ENCODE measurements at regions not wholly inside any gene's neighbourhood (a gene's known extent, or its start where the extent isn't known, plus 50 kb on each side); places are given as distances from the start of the nearest gene placed in this dataset.

GRCh38 chr2:217710211-217710765 is 292.5 kb downstream of the TNS1 start:
- Histone ChIP-seq H3K9me3 (ENCODE audit: control insufficient read depth, insufficient read depth, low read length) (no peaks in the 10 kb centered on the region), H3K9ac (ENCODE audit: low read depth, low read length) (no peak overlapping the region), H3K4me1 (ENCODE audit: insufficient read depth, low read length) (peaks cover 9% of the 10 kb centered on the region; the same call in 1 of the 2 replicates), H3K36me3 (ENCODE audit: insufficient read depth, low read length) (no peaks in the 10 kb centered on the region)

- Histone ChIP-seq H3K4me1 (ENCODE audit: insufficient read depth, low read length) (peaks cover 9% of the 10 kb centered on the region; the same call in 1 of the 2 replicates), H3K9me3 (ENCODE audit: control insufficient read depth, insufficient read depth, low read length) (no peaks in the 10 kb centered on the region), H3K36me3 (ENCODE audit: insufficient read depth, low read length) (no peaks in the 10 kb centered on the region), H3K9ac (ENCODE audit: low read depth, low read length) (no peak overlapping the region)
Measured at GRCh38 chr2:217709478-217710210, 293.2 kb downstream of the TNS1 start.

- no peak overlapping the region for H3K9ac ChIP-seq (ENCODE audit: low read depth, low read length)
- peaks cover 6% of the 10 kb centered on the region; the same call in 1 of the 2 replicates for H3K4me1 ChIP-seq (ENCODE audit: insufficient read depth, low read length)
- H3K36me3 ChIP-seq (ENCODE audit: insufficient read depth, low read length), result no peaks in the 10 kb centered on the region
- H3K9me3 ChIP-seq (ENCODE audit: control insufficient read depth, insufficient read depth, low read length), result no peaks in the 10 kb centered on the region
Measured at GRCh38 chr2:217707131-217707611, 295.6 kb downstream of the TNS1 start.

- H3K9me3 ChIP-seq (ENCODE audit: control insufficient read depth, insufficient read depth, low read length), result no peaks in the 10 kb centered on the region
- peaks cover 6% of the 10 kb centered on the region; the same call in 1 of the 2 replicates for H3K4me1 ChIP-seq (ENCODE audit: insufficient read depth, low read length)
- H3K9ac ChIP-seq (ENCODE audit: low read depth, low read length), result no peak overlapping the region
- no peaks in the 10 kb centered on the region for H3K36me3 ChIP-seq (ENCODE audit: insufficient read depth, low read length)
Measured at GRCh38 chr2:217706513-217706912, 296.3 kb downstream of the TNS1 start.

DNA sequence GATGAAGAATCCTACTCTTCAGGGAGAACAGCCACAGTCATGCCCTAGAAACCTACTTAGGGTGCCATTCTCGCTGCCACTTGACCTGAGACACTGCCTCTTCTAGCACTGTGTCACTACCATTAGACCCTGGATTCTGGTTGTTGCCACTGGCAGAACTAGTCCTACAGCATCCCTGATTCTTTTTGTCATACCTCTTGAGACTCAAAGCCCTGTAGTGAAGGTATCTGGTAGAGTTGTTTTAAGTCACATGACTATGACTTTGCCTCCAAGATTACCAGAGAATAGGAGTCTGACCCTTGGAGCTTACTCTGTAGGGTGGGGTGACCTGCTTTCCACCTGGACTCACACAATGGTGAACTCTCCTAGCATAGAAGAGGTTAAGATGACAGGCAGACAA is 296.7 kb downstream of the TNS1 start:
- peaks cover 6% of the 10 kb centered on the region; the same call in 1 of the 2 replicates for H3K4me1 ChIP-seq (ENCODE audit: insufficient read depth, low read length)

DNA sequence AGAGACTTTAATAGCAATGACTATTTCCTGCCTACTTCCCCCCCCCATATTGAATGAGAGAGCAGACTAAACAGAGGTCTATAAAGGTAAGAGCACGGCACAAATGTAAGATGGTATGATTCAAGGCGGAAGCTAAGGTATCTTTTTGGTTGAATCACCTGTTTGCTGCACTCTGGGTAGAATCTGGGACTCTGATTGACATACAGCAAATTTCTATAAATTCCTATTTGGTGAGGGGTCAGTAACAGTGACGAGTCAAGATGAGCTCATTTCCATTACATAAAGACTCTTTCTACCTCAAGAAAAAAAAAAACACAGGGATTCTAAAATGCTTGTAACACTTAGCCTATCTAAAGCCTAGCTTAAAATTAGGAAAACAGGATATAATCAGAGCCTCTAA is 297.3 kb downstream of the TNS1 start:
- no peaks in the 10 kb centered on the region for H3K36me3 ChIP-seq (ENCODE audit: insufficient read depth, low read length)
- H3K4me1 ChIP-seq (ENCODE audit: insufficient read depth, low read length), result peaks cover 6% of the 10 kb centered on the region; the same call in 1 of the 2 replicates
- H3K9me3 ChIP-seq (ENCODE audit: control insufficient read depth, insufficient read depth, low read length), result no peaks in the 10 kb centered on the region
- H3K9ac ChIP-seq (ENCODE audit: low read depth, low read length), result no peak overlapping the region

More for the DNA sequence above, 296.7 kb downstream of the TNS1 start:
- H3K9me3 ChIP-seq (ENCODE audit: control insufficient read depth, insufficient read depth, low read length), result no peaks in the 10 kb centered on the region
- no peak overlapping the region for H3K9ac ChIP-seq (ENCODE audit: low read depth, low read length)
- H3K36me3 ChIP-seq (ENCODE audit: insufficient read depth, low read length), result no peaks in the 10 kb centered on the region

DNA sequence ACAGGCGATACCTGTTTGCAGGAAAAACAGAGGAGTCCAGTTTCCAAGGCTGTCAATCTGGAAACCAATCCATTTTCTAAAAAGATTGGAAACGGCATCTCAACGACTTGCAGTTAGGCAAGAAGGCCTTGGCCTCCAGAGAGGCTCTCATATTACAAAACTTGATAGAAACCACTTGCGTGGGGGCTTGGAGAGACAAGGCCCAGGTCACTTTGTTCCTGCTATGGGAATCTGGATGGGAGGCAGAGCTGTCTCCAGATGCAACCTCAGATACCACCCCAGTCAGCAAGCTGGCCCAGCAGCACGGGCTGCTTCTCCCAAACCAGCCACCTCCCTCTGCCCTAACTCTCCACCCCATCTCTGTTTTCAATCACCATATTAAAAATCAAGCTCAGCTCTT is 298.8 kb downstream of the TNS1 start:
- Histone ChIP-seq H3K4me1 (ENCODE audit: insufficient read depth, low read length) (peaks cover 6% of the 10 kb centered on the region; the same call in 1 of the 2 replicates), H3K9me3 (ENCODE audit: control insufficient read depth, insufficient read depth, low read length) (no peaks in the 10 kb centered on the region), H3K36me3 (ENCODE audit: insufficient read depth, low read length) (no peaks in the 10 kb centered on the region), H3K9ac (ENCODE audit: low read depth, low read length) (no peak overlapping the region)

GRCh38 chr2:217703102-217703501 is 299.7 kb downstream of the TNS1 start:
- H3K4me1 ChIP-seq (ENCODE audit: insufficient read depth, low read length), result peaks cover 6% of the 10 kb centered on the region; the same call in 1 of the 2 replicates
- H3K9ac ChIP-seq (ENCODE audit: low read depth, low read length), result no peak overlapping the region
- H3K36me3 ChIP-seq (ENCODE audit: insufficient read depth, low read length), result no peaks in the 10 kb centered on the region
- no peaks in the 10 kb centered on the region for H3K9me3 ChIP-seq (ENCODE audit: control insufficient read depth, insufficient read depth, low read length)

DNA sequence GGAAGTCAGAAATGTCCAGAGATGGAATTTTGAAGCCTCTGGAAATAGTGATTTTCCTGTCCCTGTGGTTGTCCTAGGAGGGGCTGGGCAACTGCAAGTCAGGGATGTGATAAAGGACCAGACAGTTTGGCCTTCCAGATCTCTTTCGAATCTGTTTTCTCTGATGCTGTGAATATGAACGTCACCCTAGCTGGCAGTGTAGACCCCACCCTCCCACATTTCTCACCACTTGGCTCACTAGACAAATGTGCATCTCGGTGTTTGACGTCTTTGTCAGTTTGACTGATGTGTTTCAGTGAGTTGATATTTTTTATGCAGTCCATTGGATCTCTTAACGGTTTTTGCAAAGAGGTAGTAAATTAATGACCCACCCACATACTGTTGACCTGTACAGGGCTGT is 301.2 kb downstream of the TNS1 start:
- Histone ChIP-seq H3K9me3 (ENCODE audit: control insufficient read depth, insufficient read depth, low read length) (no peaks in the 10 kb centered on the region), H3K36me3 (ENCODE audit: insufficient read depth, low read length) (no peaks in the 10 kb centered on the region), H3K9ac (ENCODE audit: low read depth, low read length) (no peak overlapping the region), H3K4me1 (ENCODE audit: insufficient read depth, low read length) (no peaks in the 10 kb centered on the region)

DNA sequence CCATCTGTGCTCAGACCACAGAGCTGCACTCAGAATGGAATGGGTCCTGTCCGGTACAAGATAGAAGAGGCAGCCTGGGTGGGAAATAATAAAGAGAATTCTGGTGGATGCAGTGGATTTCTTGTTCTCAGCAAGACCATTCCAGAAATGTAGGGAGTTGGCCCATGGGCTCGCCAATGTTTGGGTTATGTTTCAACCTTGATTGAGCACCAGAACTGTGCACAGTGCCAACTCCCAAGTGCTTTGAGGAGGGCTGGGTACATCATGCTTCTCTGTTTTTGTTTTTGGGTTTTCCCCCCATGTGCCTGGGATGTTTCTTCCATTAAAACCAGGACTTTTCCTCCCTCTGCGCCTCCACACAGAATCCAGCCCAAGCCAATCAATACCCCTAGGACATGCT is 304.1 kb downstream of the TNS1 start:
- Histone ChIP-seq H3K4me1 (ENCODE audit: insufficient read depth, low read length) (no peaks in the 10 kb centered on the region), H3K9me3 (ENCODE audit: control insufficient read depth, insufficient read depth, low read length) (no peaks in the 10 kb centered on the region), H3K36me3 (ENCODE audit: insufficient read depth, low read length) (no peaks in the 10 kb centered on the region), H3K9ac (ENCODE audit: low read depth, low read length) (no peak overlapping the region)

- Histone ChIP-seq H3K9me3 (ENCODE audit: control insufficient read depth, insufficient read depth, low read length) (no peaks in the 10 kb centered on the region), H3K36me3 (ENCODE audit: insufficient read depth, low read length) (no peaks in the 10 kb centered on the region), H3K9ac (ENCODE audit: low read depth, low read length) (no peak overlapping the region), H3K4me1 (ENCODE audit: insufficient read depth, low read length) (no peaks in the 10 kb centered on the region)
Measured at GRCh38 chr2:217695033-217695520, 307.7 kb downstream of the TNS1 start.

- Histone ChIP-seq H3K4me1 (ENCODE audit: insufficient read depth, low read length) (no peaks in the 10 kb centered on the region), H3K36me3 (ENCODE audit: insufficient read depth, low read length) (no peaks in the 10 kb centered on the region), H3K9ac (ENCODE audit: low read depth, low read length) (no peak overlapping the region), H3K9me3 (ENCODE audit: control insufficient read depth, insufficient read depth, low read length) (no peaks in the 10 kb centered on the region)
Measured at GRCh38 chr2:217694291-217694690, 308.5 kb downstream of the TNS1 start.

DNA sequence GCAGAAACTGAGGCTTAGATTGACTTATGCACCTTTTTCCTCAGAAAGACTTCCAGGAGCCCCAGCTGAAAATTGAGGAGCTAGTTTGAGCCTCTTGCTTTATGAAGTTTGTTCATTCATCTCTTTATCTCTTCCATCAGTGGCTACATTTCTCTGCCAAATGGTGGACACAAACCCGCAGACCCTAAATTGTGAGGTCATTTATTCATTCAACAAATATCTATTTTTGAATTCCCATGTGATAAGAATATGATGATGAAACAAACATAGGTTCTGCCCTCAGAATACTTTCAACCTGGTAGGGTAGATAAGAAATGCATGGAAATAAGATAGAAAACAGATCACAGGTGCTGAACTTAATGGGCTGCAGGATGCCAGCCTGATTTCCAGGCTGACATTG is 309.4 kb downstream of the TNS1 start:
- no peak overlapping the region for H3K9ac ChIP-seq (ENCODE audit: low read depth, low read length)
- H3K4me1 ChIP-seq (ENCODE audit: insufficient read depth, low read length), result no peaks in the 10 kb centered on the region
- H3K36me3 ChIP-seq (ENCODE audit: insufficient read depth, low read length), result no peaks in the 10 kb centered on the region
- H3K9me3 ChIP-seq (ENCODE audit: control insufficient read depth, insufficient read depth, low read length), result no peaks in the 10 kb centered on the region

- no peaks in the 10 kb centered on the region for H3K36me3 ChIP-seq (ENCODE audit: insufficient read depth, low read length)
- no peak overlapping the region for H3K9ac ChIP-seq (ENCODE audit: low read depth, low read length)
- H3K4me1 ChIP-seq (ENCODE audit: insufficient read depth, low read length), result no peaks in the 10 kb centered on the region
- no peaks in the 10 kb centered on the region for H3K9me3 ChIP-seq (ENCODE audit: control insufficient read depth, insufficient read depth, low read length)
Measured at GRCh38 chr2:217691920-217692666, 310.7 kb downstream of the TNS1 start.
